ENCODE measurements at regions not wholly inside any gene's neighbourhood (a gene's known extent, or its start where the extent isn't known, plus 50 kb on each side); places are given as distances from the start of the nearest gene placed in this dataset.

GRCh38 chr1:72369069-72369757 lies 86.9 kb upstream of the NEGR1 start:
- no TSS peak for BruUV-seq (replicated peaks)
- no peaks in the 10 kb centered on the region for H3K27me3 ChIP-seq (ENCODE audit: control insufficient read depth in 2 of 2, insufficient read depth in 2 of 2, low read length in 2 of 2)
- H3K27ac ChIP-seq (ENCODE audit: insufficient read depth, low read depth, low read length), result no peak overlapping the region
- H4K20me1 ChIP-seq (replicated peaks; ENCODE audit: control insufficient read depth, extremely low read depth, insufficient read depth, low read length), result no peaks in the 10 kb centered on the region
- intact Hi-C loops (cut with micrococcal nuclease) (no loop called here), dilution Hi-C loops (cut with MboI; ENCODE audit: extremely low pct_ligation_motif_present, low sequenced_read_pairs) (no loop called here)
- no peaks in the 10 kb centered on the region for H3K9me1 ChIP-seq (replicated peaks; ENCODE audit: control insufficient read depth, extremely low read depth, insufficient read depth, low read length)
- DNase-seq (ENCODE audit: low read depth, low spot score) (no peak), FAIRE-seq (no peak)
- H3K79me2 ChIP-seq (ENCODE audit: control insufficient read depth, insufficient read depth, low read length), result no peaks in the 10 kb centered on the region
- no peak for TF ChIP-seq CTCF (IDR thresholded peaks at IDR 0.05; ENCODE audit: extremely low read depth in 1 of 2, insufficient read depth in 1 of 2, low read depth in 1 of 2, low read length in 2 of 2)
- TF ChIP-seq JUN (IDR thresholded peaks at IDR 0.05; ENCODE audit: borderline replicate concordance, insufficient read depth, insufficient read length, low read depth), result no peak
- no peak for TF ChIP-seq FOS (IDR thresholded peaks at IDR 0.05; ENCODE audit: borderline replicate concordance, insufficient read depth, low read length)
- TF ChIP-seq MYC (IDR thresholded peaks at IDR 0.05; ENCODE audit: low read depth, low read length), result no peak
- no peak for TF ChIP-seq GATA2 (IDR thresholded peaks at IDR 0.05; ENCODE audit: insufficient read depth, insufficient read length, low read depth, low read length)
- TF ChIP-seq POLR2AphosphoS5 (IDR thresholded peaks at IDR 0.05; ENCODE audit: insufficient read depth, low read depth, low read length), result no peak
- TF ChIP-seq POLR2A (IDR thresholded peaks at IDR 0.05; ENCODE audit: low read depth, low read length), result no peak
- no peak for TF ChIP-seq MAX (IDR thresholded peaks at IDR 0.05; ENCODE audit: insufficient read depth, insufficient read length)
- no peak for TF ChIP-seq EZH2 (IDR thresholded peaks at IDR 0.05; ENCODE audit: borderline replicate concordance, low read depth, low read length, severe bottlenecking)
- ChIA-PET POLR2A (no interaction called here), CTCF (no interaction called here)
- no peak overlapping the region for H2AFZ ChIP-seq (ENCODE audit: low read depth, low read length)
- H3K4me2 ChIP-seq (ENCODE audit: insufficient read depth, low read length), result no peak overlapping the region
- no peaks in the 10 kb centered on the region for H3K9me3 ChIP-seq (replicated peaks; ENCODE audit: control insufficient read depth, insufficient read depth, low read length)
- no peaks in the 10 kb centered on the region for H3K36me3 ChIP-seq (ENCODE audit: control insufficient read depth in 2 of 2, extremely low read depth in 1 of 2, insufficient read depth in 2 of 2, low read length in 2 of 2)
- no peaks in the 10 kb centered on the region for H3K4me1 ChIP-seq (ENCODE audit: control insufficient read depth, extremely low read depth, insufficient read depth, low read length)
- no peak overlapping the region for H3K9ac ChIP-seq (replicated peaks; ENCODE audit: extremely low read depth, insufficient read depth, low read length)
- no peak overlapping the region for H3K4me3 ChIP-seq (replicated peaks in 1 of 3; ENCODE audit: insufficient read depth in 1 of 3, low read depth in 1 of 3, low read length in 3 of 3)

Measured in endothelial cell of umbilical vein (primary cell).